Transverse colon (tissue), 4 donors: ENCODE measurements at regions not wholly inside any gene's neighbourhood (a gene's known extent, or its start where the extent isn't known, plus 50 kb on each side); places are given as distances from the start of the nearest gene placed in this dataset.

Experiments
- DNase-seq: peaks from one replicate; pipeline ENCODE4 v3.0.0-alpha.2; 2019
- H3K27ac ChIP-seq, 4 donors: fragments of 200-600 bp; sonication (generic); 2 replicates each; pipeline ENCODE4 v1.5.1; 2016 to 2018; ENCODE audit warnings: inconsistent platforms in 4 of 4
- H3K27me3 ChIP-seq: fragments of 200-600 bp; sonication (generic); 2 replicates; pipeline ENCODE4 v1.5.1; 2017; ENCODE audit warnings: inconsistent platforms
- H3K36me3 ChIP-seq, 4 donors: fragments of 200-600 bp; sonication (generic); 2 replicates each; pipeline ENCODE4 v1.5.1; 2017 to 2019; ENCODE audit warnings: inconsistent platforms in 4 of 4
- H3K4me1 ChIP-seq, 4 donors: fragments of 200-600 bp; sonication (generic); 2 replicates each; pipeline ENCODE4 v1.5.1; 2017 to 2020; ENCODE audit warnings: inconsistent platforms in 4 of 4
- H3K4me3 ChIP-seq, 4 donors: fragments of 200-600 bp; sonication (generic); 1 replicate in 1 of 4; 2 replicates in 3 of 4; pipeline versions ENCODE4 v1.5.1 to v1.6.1; 2017 to 2019; ENCODE audit warnings: inconsistent platforms in 4 of 4
- H3K9me3 ChIP-seq, 2 donors: fragments of 200-600 bp; sonication (generic); 2 replicates each; pipeline ENCODE4 v1.5.1; 2017 to 2019; ENCODE audit warnings: inconsistent platforms in 2 of 2
- EP300 ChIP-seq: sonication (generic); formaldehyde crosslinking; IDR thresholded peaks from one replicate; pipeline ENCODE4 v1.6.1; 2017; ENCODE audit warnings: antibody characterized with exemption, low read depth
- POLR2A ChIP-seq: fragments of 450-650 bp; IDR thresholded peaks from one replicate; pipeline ENCODE4 v1.6.1; 2016; ENCODE audit warnings: antibody characterized with exemption, mild to moderate bottlenecking, moderate library complexity
- POLR2AphosphoS5 ChIP-seq, 3 donors: sonication (generic); formaldehyde crosslinking; IDR thresholded peaks; one replicate each; pipeline ENCODE4 v1.6.1; 2016; ENCODE audit warnings: antibody characterized with exemption in 3 of 3
- WGBS, 2 donors: methylation state at CpG; one replicate each; pipeline ENCODE4 v1.1.5; 2018; ENCODE audit warnings: low coverage in 1 of 2; 5-methylcytosine and 5-hydroxymethylcytosine counted together
- in situ Hi-C, 4 donors: fragments of 200-750 bp; cut with MboI; loops; one replicate each; pipeline versions ENCODE4 v1.15.0 to v1.15.1; 2017; ENCODE audit warnings: low sequenced_read_pairs in 3 of 4, low pct_ligation_motif_present in 1 of 4, low pct_unique_long_range_greater_than_20kb in 1 of 4
- intact Hi-C: fragments of 100-400 bp; cut with DNase I; formaldehyde crosslinking; loops from one replicate; pipeline ENCODE4 v1.15.1; 2023; ENCODE audit warnings: low total_unique reads
- TF ChIP-seq, protein P1 (sequence below), 5 experiments: fragments of 200-600 bp in 3 of 5; fragments of 450-650 bp in 2 of 5; sonication (generic) in 3 of 5; IDR thresholded peaks; 1 replicate in 2 of 5; 2 replicates in 3 of 5; pipeline ENCODE4 v1.5.1; 2016 to 2017; ENCODE audit warnings: antibody characterized with exemption in 5 of 5, inconsistent platforms in 3 of 5, mild to moderate bottlenecking in 2 of 5, moderate library complexity in 1 of 5

DNA sequence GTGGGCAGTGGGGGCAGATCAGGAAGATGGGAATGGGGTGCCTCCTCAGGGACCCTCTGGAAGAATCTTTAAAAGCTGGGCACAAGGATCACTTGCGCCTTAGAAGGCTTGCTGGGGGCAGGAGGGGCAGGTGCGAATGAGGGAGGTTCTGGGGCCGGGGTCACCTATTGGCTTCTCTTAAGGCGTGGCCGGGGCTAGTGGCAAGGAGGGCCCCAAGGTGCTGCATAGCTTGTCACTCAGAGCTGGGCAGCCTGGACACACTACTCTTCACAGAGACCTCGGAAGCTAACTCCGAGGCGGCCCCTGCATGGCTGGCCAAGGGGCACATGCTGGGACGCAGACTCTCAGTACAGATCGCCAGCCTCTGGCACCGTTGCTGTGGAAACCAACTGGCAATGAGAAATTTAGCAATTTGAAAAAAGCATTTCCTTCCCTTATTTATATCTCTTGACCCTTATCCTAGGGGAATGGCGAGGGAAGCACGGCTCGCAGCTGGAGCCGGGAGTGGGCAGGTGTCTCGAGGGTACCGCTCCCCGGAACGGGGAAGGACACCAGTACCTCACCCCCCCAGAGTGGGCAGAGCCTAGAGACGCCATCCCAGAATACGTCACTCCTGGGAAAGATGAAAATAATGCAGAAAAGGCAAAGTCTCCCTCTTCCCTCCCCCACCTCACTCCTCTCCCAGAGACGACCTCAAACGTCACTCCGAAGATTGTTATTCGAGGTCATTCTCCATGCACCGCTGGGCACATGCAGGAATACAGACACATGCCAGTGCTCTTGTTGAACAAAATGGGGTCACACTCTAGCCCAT lies 188.1 kb downstream of the CTTN start:
- no peaks in the 10 kb centered on the region for H3K27me3 ChIP-seq
- no peak overlapping the region for H3K27ac ChIP-seq
- H3K4me3 ChIP-seq = no peak overlapping the region
- H3K36me3 ChIP-seq = no peaks in the 10 kb centered on the region
- intact Hi-C loops (no loop called here), in situ Hi-C loops (no loop called here)
- no peak for DNase-seq
- 80 to 89% methylated on average over 1 to 26 of the region's 26 CpGs for WGBS, 2 donors
- TF ChIP-seq POLR2AphosphoS5 (IDR thresholded peaks at IDR 0.05) (no peak), POLR2A (no peak), EP300 (no peak)
- TF ChIP-seq, protein P1, sequence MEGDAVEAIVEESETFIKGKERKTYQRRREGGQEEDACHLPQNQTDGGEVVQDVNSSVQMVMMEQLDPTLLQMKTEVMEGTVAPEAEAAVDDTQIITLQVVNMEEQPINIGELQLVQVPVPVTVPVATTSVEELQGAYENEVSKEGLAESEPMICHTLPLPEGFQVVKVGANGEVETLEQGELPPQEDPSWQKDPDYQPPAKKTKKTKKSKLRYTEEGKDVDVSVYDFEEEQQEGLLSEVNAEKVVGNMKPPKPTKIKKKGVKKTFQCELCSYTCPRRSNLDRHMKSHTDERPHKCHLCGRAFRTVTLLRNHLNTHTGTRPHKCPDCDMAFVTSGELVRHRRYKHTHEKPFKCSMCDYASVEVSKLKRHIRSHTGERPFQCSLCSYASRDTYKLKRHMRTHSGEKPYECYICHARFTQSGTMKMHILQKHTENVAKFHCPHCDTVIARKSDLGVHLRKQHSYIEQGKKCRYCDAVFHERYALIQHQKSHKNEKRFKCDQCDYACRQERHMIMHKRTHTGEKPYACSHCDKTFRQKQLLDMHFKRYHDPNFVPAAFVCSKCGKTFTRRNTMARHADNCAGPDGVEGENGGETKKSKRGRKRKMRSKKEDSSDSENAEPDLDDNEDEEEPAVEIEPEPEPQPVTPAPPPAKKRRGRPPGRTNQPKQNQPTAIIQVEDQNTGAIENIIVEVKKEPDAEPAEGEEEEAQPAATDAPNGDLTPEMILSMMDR (IDR thresholded peaks at IDR 0.05) = no peak
- H3K4me1 ChIP-seq = no peaks in the 10 kb centered on the region
- no peaks in the 10 kb centered on the region for H3K9me3 ChIP-seq

DNA sequence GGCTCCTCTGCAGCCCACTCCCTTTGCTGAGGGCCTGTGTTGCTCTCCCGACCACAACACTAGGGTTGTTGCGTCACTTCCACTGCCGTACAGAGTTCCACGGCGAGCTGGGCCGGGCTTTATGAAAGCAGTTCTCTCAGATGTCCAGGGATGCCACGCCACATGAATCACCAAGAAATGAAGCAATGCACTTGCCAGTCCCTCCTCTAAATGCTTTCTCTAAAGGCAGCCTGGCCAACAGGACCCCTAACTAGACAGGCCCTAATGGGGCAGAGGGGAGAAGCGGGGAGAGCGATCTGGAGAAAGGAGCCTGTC lies 188.7 kb downstream of the CTTN start:
- no peak overlapping the region for H3K4me3 ChIP-seq
- WGBS, 2 donors = 86 to 100% methylated on average over 2 to 9 of the region's 9 CpGs
- in situ Hi-C loops (no loop called here), intact Hi-C loops (no loop called here)
- H3K36me3 ChIP-seq = no peaks in the 10 kb centered on the region
- no peak for DNase-seq
- H3K27me3 ChIP-seq = no peaks in the 10 kb centered on the region
- no peak for TF ChIP-seq POLR2AphosphoS5 (IDR thresholded peaks at IDR 0.05)
- no peak for TF ChIP-seq POLR2A
- TF ChIP-seq EP300 = no peak
- TF ChIP-seq, protein P1 (IDR thresholded peaks at IDR 0.05) = no peak
- H3K9me3 ChIP-seq = no peaks in the 10 kb centered on the region
- no peak overlapping the region for H3K27ac ChIP-seq
- no peaks in the 10 kb centered on the region for H3K4me1 ChIP-seq

DNA sequence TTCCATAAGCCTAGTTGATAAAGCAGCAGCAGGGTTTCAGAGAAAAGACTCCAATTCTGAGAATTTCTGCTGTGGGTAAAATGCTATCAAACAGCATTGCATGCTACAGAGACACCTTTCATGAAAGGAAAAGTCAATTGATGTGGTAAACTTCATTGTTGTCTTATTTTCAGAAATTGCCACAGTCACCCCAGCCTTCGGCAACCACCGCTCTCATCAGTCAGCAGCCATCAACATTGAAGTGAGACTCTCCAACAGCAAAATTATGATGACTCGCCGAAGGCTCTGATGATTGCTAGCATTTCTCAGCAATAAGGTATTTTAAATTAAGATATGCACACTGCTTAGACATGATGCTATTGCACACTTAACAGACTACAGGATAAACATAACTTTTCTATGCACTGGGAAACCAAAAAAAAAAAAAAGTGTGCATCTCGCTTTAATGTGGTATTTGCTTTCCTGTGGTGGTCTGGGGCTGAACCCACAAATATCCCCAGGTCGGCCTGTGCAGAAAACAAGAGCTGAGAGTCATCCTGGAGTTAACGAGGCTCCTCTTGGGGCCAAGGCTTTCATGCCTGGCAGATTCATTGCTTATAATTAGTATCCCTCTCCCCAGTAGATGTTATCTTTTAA lies 192.1 kb downstream of the CTTN start:
- Histone ChIP-seq H3K9me3 (no peaks in the 10 kb centered on the region), H3K4me3 (no peak overlapping the region), H3K4me1 (no peaks in the 10 kb centered on the region), H3K27me3 (no peaks in the 10 kb centered on the region), H3K36me3 (no peaks in the 10 kb centered on the region), H3K27ac (no peak overlapping the region)
- DNase-seq = no peak
- intact Hi-C loops (no loop called here), in situ Hi-C loops (no loop called here)
- WGBS, 2 donors = 78 to 81% methylated on average over 5 to 7 of the region's 7 CpGs
- TF ChIP-seq EP300 (no peak), POLR2A (no peak), POLR2AphosphoS5 (IDR thresholded peaks at IDR 0.05) (no peak)
- TF ChIP-seq, protein P1 (IDR thresholded peaks at IDR 0.05) = no peak

DNA sequence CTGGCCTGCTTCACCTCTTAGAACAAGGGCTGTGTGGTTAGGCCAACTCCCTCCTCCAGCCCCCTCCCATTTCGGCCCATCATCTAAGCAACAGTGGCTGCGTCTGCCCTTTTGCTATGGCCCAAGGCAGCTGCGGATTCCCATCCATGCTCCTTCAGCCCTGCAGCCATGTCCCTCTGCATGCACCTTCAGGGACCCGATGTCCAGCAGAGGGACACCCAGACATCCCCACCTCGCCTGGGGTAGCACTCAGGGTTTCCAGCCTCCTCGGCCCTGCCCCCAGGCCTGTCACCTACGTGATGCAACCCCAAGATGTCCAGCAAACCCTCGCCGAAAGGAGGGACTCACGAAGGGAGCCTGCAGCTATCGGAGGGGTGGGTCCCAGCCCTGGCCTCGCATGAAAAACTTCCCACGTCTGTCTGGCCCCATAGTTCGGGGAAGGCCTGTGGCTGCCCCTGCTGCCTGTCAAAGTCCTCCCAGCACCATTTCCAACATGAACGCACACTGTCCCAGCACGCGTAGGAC lies 194.4 kb downstream of the CTTN start:
- in situ Hi-C loops = no loop called here
- no peak for DNase-seq
- TF ChIP-seq POLR2A (no peak), POLR2AphosphoS5 (IDR thresholded peaks at IDR 0.05) (no peak), EP300 (no peak)
- TF ChIP-seq, protein P1 (IDR thresholded peaks at IDR 0.05) = no peak
- H3K36me3 ChIP-seq = no peaks in the 10 kb centered on the region
- no peaks in the 10 kb centered on the region for H3K9me3 ChIP-seq
- H3K4me3 ChIP-seq = no peak overlapping the region
- no peak overlapping the region for H3K27ac ChIP-seq
- no peaks in the 10 kb centered on the region for H3K4me1 ChIP-seq
- no peaks in the 10 kb centered on the region for H3K27me3 ChIP-seq
- WGBS, 2 donors = 87% methylated on average over 17 of the region's 17 CpGs; no CpG with 5 or more reads in 1 of the 2 donors
- intact Hi-C loops = no loop called here
